Chondrocyte (in vitro differentiated cells): ENCODE measurements at regions not wholly inside any gene's neighbourhood (a gene's known extent, or its start where the extent isn't known, plus 50 kb on each side); places are given as distances from the start of the nearest gene placed in this dataset.
A peak's percentile ranks its signal among the peaks of the same experiment; 100 is the strongest.

Experiments
- DNase-seq: peaks from one replicate; pipeline ENCODE4 v3.0.0; 2021; ENCODE audit warnings: mixed read lengths, low spot score
- H3K27ac Mint-ChIP-seq: one replicate; pipeline ENCODE4 v1.8.0; 2021; ENCODE audit warnings: mild to moderate bottlenecking, moderate library complexity, mixed read lengths; ENCODE audit not compliant: unreplicated experiment
- H3K27me3 Mint-ChIP-seq: 2 replicates; pipeline ENCODE4 v1.8.0; 2021; ENCODE audit warnings: low read depth, mixed read lengths
- H3K36me3 Mint-ChIP-seq: 2 replicates; pipeline ENCODE4 v1.8.0; 2021; ENCODE audit warnings: low read depth, mixed read lengths
- H3K4me1 Mint-ChIP-seq: 2 replicates; pipeline ENCODE4 v1.8.0; 2021; ENCODE audit warnings: low read depth, mild to moderate bottlenecking, mixed read lengths
- H3K4me3 Mint-ChIP-seq: one replicate; pipeline ENCODE4 v1.8.0; 2021; ENCODE audit warnings: mild to moderate bottlenecking, moderate library complexity, mixed read lengths; ENCODE audit not compliant: unreplicated experiment
- H3K9me3 Mint-ChIP-seq: 2 replicates; pipeline ENCODE4 v1.8.0; 2021; ENCODE audit warnings: low read depth, mixed read lengths
- CTCF ChIP-seq: fragments of 200-600 bp; sonication (generic); IDR thresholded peaks from 2 replicates; pipeline ENCODE4 v1.5.0; 2021; ENCODE audit warnings: antibody characterized with exemption, mild to moderate bottlenecking, moderate library complexity

- Mint-ChIP-seq H3K27ac (no peak overlapping the region), H3K4me3 (no peak overlapping the region), H3K4me1 (peaks cover 43% of the 10 kb centered on the region), H3K9me3 (no peaks in the 10 kb centered on the region), H3K27me3 (no peaks in the 10 kb centered on the region), H3K36me3 (no peaks in the 10 kb centered on the region)
- DNase-seq: no peak
- peak; percentile 14 for TF ChIP-seq CTCF
These were observed 80.0 kb downstream of the NDUFS5 start for GRCh38 chr1:39105841-39106765.

GRCh38 chr1:39106801-39107327 lies 80.7 kb downstream of the NDUFS5 start:
- TF ChIP-seq CTCF: no peak
- Mint-ChIP-seq H3K27me3 (no peaks in the 10 kb centered on the region), H3K9me3 (no peaks in the 10 kb centered on the region), H3K36me3 (no peaks in the 10 kb centered on the region), H3K4me3 (no peak overlapping the region), H3K4me1 (peaks cover 47% of the 10 kb centered on the region), H3K27ac (no peak overlapping the region)
- DNase-seq: no peak

GRCh38 chr1:39107341-39108290 lies 81.5 kb downstream of the NDUFS5 start:
- H3K27ac Mint-ChIP-seq: no peak overlapping the region
- H3K27me3 Mint-ChIP-seq: no peaks in the 10 kb centered on the region
- no peak for TF ChIP-seq CTCF
- H3K4me1 Mint-ChIP-seq: peaks cover 43% of the 10 kb centered on the region
- H3K4me3 Mint-ChIP-seq: no peak overlapping the region
- no peaks in the 10 kb centered on the region for H3K36me3 Mint-ChIP-seq
- H3K9me3 Mint-ChIP-seq: no peaks in the 10 kb centered on the region
- DNase-seq: no peak

- peak overlapping the region; percentile 58 for H3K27ac Mint-ChIP-seq
- peaks cover 30% of the 10 kb centered on the region for H3K4me1 Mint-ChIP-seq
- TF ChIP-seq CTCF: no peak
- no peaks in the 10 kb centered on the region for H3K27me3 Mint-ChIP-seq
- DNase-seq: no peak
- no peaks in the 10 kb centered on the region for H3K36me3 Mint-ChIP-seq
- H3K4me3 Mint-ChIP-seq: no peak overlapping the region
- no peaks in the 10 kb centered on the region for H3K9me3 Mint-ChIP-seq
These were observed 83.5 kb downstream of the NDUFS5 start for GRCh38 chr1:39109644-39110043.

- Mint-ChIP-seq H3K27ac (peak overlapping the region; percentile 90), H3K36me3 (no peaks in the 10 kb centered on the region), H3K4me3 (peak overlapping the region; percentile 1), H3K27me3 (no peaks in the 10 kb centered on the region), H3K9me3 (no peaks in the 10 kb centered on the region), H3K4me1 (peaks cover 28% of the 10 kb centered on the region)
- no peak for DNase-seq
- TF ChIP-seq CTCF: no peak
These were observed 84.2 kb downstream of the NDUFS5 start for GRCh38 chr1:39110325-39110851.
